Esophagus squamous epithelium (tissue), 4 donors: ENCODE measurements at regions not wholly inside any gene's neighbourhood (a gene's known extent, or its start where the extent isn't known, plus 50 kb on each side); places are given as distances from the start of the nearest gene placed in this dataset.

ENCODE experiments used
- POLR2A ChIP-seq, 4 donors: fragments of 450-650 bp; IDR thresholded peaks; one replicate each; pipeline ENCODE4 v1.6.1; 2017; ENCODE audit warnings: antibody characterized with exemption in 4 of 4, mild to moderate bottlenecking in 4 of 4, moderate library complexity in 3 of 4
- TF ChIP-seq, protein P1 (sequence below), 6 experiments: fragments of 450-650 bp in 4 of 6; fragments of 200-600 bp in 2 of 6; sonication (generic) in 2 of 6; IDR thresholded peaks; one replicate each; pipeline ENCODE4 v1.5.1; 2016 to 2019; ENCODE audit warnings: antibody characterized with exemption in 6 of 6, mild to moderate bottlenecking in 4 of 6, moderate library complexity in 4 of 6

- TF ChIP-seq, protein P1, sequence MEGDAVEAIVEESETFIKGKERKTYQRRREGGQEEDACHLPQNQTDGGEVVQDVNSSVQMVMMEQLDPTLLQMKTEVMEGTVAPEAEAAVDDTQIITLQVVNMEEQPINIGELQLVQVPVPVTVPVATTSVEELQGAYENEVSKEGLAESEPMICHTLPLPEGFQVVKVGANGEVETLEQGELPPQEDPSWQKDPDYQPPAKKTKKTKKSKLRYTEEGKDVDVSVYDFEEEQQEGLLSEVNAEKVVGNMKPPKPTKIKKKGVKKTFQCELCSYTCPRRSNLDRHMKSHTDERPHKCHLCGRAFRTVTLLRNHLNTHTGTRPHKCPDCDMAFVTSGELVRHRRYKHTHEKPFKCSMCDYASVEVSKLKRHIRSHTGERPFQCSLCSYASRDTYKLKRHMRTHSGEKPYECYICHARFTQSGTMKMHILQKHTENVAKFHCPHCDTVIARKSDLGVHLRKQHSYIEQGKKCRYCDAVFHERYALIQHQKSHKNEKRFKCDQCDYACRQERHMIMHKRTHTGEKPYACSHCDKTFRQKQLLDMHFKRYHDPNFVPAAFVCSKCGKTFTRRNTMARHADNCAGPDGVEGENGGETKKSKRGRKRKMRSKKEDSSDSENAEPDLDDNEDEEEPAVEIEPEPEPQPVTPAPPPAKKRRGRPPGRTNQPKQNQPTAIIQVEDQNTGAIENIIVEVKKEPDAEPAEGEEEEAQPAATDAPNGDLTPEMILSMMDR (IDR thresholded peaks at IDR 0.05): no peak
- no peak for TF ChIP-seq POLR2A (IDR thresholded peaks at IDR 0.05)
Measured at GRCh38 chr21:17351766-17352165, 161.1 kb upstream of the CXADR start.
